Prostate gland (tissue), 2 donors: ENCODE measurements at regions not wholly inside any gene's neighbourhood (a gene's known extent, or its start where the extent isn't known, plus 50 kb on each side); places are given as distances from the start of the nearest gene placed in this dataset.

Experiments used
- CTCF ChIP-seq, 4 experiments: fragments of 200-600 bp in 2 of 4; fragments of 450-650 bp in 2 of 4; sonication (generic) in 2 of 4; IDR thresholded peaks; 1 replicate in 3 of 4; 2 replicates in 1 of 4; pipeline ENCODE4 v1.5.1; 2016 to 2019; ENCODE audit warnings: antibody characterized with exemption in 4 of 4, mild to moderate bottlenecking in 2 of 4, moderate library complexity in 2 of 4
- POLR2A ChIP-seq: fragments of 450-650 bp; IDR thresholded peaks from one replicate; pipeline ENCODE4 v1.6.1; 2016; ENCODE audit warnings: antibody characterized with exemption, mild to moderate bottlenecking

DNA sequence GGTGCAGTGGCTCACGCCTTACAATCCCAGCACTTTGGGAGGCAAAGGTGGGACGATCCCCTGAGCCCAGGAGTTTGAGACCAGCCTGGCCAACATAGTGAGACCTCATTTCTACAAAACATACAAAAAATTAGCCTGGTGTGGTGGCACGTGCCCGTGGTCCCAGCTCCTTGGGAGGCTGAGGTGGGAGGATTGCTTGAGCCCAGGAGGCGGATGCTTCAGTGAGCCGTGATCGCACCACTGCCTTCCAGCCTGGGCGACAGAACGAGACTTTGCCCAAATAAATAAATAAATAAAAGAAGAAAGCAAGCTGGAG, 91.7 kb upstream of the SEC11C start:
- no peak for TF ChIP-seq CTCF (IDR thresholded peaks at IDR 0.05)
- no peak for TF ChIP-seq POLR2A
